ENCODE measurements at regions not wholly inside any gene's neighbourhood (a gene's known extent, or its start where the extent isn't known, plus 50 kb on each side); places are given as distances from the start of the nearest gene placed in this dataset.

DNA sequence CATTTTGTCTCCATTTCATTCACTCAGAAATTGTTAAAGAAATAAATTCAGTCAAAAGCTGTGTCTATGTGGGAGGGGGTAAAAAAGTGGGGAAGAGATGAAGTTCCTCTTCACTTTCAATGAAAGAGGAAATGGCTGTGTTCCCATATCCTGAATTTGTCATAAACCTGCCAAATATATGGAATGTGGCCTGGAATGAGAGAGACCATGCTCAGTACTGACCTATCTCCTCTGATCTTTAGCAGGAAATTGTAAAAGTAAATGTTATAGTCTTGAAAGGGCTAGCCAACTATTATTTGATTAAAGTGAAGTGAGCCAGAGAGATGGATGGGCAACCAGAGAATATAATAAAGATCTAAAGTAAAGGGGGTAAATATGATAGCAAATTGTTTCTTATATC lies 130.3 kb upstream of the C21orf91 start:
- Histone ChIP-seq H3K9me3 (ENCODE audit: control insufficient read depth in 4 of 4, insufficient read depth in 3 of 4, low read length in 3 of 4) (peaks cover 0 to 5% (median under 1%) of the 10 kb centered on the region in 4 donors), H3K27me3 (ENCODE audit: control insufficient read depth in 3 of 3, insufficient read depth in 3 of 3, low read length in 2 of 3) (no peaks in the 10 kb centered on the region), H3K36me3 (ENCODE audit: control insufficient read depth in 4 of 4, insufficient read depth in 4 of 4, low read length in 4 of 4) (no peaks in the 10 kb centered on the region), H3K4me1 (ENCODE audit: control insufficient read depth in 5 of 5, insufficient read depth in 5 of 5, low read length in 5 of 5) (peaks cover 0 to 10% (median 2%) of the 10 kb centered on the region in 5 donors), H3K4me3 (no peak overlapping the region), H3K27ac (ENCODE audit: low read depth in 1 of 2, low read length in 1 of 2) (no peak overlapping the region), H3K9ac (ENCODE audit: insufficient read depth in 1 of 2, low read length in 2 of 2) (no peak overlapping the region)
- TF ChIP-seq, protein P1, sequence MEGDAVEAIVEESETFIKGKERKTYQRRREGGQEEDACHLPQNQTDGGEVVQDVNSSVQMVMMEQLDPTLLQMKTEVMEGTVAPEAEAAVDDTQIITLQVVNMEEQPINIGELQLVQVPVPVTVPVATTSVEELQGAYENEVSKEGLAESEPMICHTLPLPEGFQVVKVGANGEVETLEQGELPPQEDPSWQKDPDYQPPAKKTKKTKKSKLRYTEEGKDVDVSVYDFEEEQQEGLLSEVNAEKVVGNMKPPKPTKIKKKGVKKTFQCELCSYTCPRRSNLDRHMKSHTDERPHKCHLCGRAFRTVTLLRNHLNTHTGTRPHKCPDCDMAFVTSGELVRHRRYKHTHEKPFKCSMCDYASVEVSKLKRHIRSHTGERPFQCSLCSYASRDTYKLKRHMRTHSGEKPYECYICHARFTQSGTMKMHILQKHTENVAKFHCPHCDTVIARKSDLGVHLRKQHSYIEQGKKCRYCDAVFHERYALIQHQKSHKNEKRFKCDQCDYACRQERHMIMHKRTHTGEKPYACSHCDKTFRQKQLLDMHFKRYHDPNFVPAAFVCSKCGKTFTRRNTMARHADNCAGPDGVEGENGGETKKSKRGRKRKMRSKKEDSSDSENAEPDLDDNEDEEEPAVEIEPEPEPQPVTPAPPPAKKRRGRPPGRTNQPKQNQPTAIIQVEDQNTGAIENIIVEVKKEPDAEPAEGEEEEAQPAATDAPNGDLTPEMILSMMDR (IDR thresholded peaks at IDR 0.05; ENCODE audit: control extremely low read depth, extremely low read depth) = no peak
- DNase-seq = peak in 2 of 3 donors; percentile 49 to 58
- ATAC-seq (ENCODE audit: insufficient read depth, low FRiP score) = no peak

DNA sequence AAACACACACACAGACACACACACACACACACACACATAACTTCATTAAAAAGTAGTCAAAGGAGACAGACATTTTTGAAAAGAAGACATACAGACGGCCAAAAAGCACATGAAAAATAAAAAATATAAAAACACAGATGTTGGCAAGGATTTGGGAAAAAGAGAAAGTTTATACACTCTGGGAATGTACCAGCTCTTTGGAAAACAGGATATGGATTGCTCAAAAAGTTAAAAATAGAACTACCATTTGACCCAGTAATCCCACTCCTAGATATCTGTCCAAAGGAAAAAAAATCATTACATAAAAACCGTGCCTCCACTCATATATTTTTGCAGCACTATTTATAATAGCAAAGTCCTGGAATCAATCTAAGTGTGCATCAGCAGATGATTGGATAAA lies 128.4 kb upstream of the C21orf91 start:
- H3K36me3 ChIP-seq (ENCODE audit: control insufficient read depth in 4 of 4, insufficient read depth in 4 of 4, low read length in 4 of 4) = no peaks in the 10 kb centered on the region
- peaks cover 0 to 10% (median 2%) of the 10 kb centered on the region in 5 donors for H3K4me1 ChIP-seq (ENCODE audit: control insufficient read depth in 5 of 5, insufficient read depth in 5 of 5, low read length in 5 of 5)
- no peaks in the 10 kb centered on the region for H3K27me3 ChIP-seq (ENCODE audit: control insufficient read depth in 3 of 3, insufficient read depth in 3 of 3, low read length in 2 of 3)
- WGBS, 2 donors = 60 to 73% methylated on average over 2 of the region's 2 CpGs
- TF ChIP-seq, protein P1 (IDR thresholded peaks at IDR 0.05; ENCODE audit: control extremely low read depth, extremely low read depth) = no peak
- DNase-seq = peak in 1 of 3 donors; percentile 41
- H3K9me3 ChIP-seq (ENCODE audit: control insufficient read depth in 4 of 4, insufficient read depth in 3 of 4, low read length in 3 of 4) = peaks cover 0 to 5% (median 2%) of the 10 kb centered on the region in 4 donors
- no peak overlapping the region for H3K4me3 ChIP-seq
- H3K9ac ChIP-seq (ENCODE audit: insufficient read depth in 1 of 2, low read length in 2 of 2) = no peak overlapping the region
- ATAC-seq (ENCODE audit: insufficient read depth, low FRiP score) = no peak
- no peak overlapping the region for H3K27ac ChIP-seq (ENCODE audit: low read depth in 1 of 2, low read length in 1 of 2)

DNA sequence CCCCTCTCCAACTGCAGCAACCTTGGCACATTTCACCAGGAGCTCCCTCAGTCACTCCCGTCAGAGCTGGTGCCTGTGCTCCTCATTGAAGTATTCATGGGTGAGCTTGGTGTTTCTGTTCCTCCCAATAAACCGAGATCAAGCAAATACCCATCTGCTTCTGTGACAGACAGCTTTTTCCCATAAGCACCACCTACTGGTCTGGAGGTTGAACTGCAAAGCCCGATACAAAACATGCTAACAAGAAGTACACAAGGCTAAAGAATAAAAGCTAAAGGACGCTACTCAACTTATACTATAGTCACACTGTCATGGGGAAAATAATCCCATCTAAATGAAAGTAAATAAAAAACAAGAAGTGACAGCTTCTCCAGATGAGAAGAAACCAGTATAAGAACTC lies 111.9 kb upstream of the C21orf91 start:
- TF ChIP-seq, protein P1 (IDR thresholded peaks at IDR 0.05; ENCODE audit: control extremely low read depth, extremely low read depth) = no peak
- H3K27me3 ChIP-seq (ENCODE audit: control insufficient read depth in 3 of 3, insufficient read depth in 3 of 3, low read length in 2 of 3) = no peaks in the 10 kb centered on the region
- H3K27ac ChIP-seq (ENCODE audit: low read depth in 1 of 2, low read length in 1 of 2) = no peak overlapping the region
- 96 to 97% methylated on average over 4 of the region's 4 CpGs for WGBS, 2 donors
- peaks cover 0 to 4% (median 0%) of the 10 kb centered on the region in 5 donors for H3K4me1 ChIP-seq (ENCODE audit: control insufficient read depth in 5 of 5, insufficient read depth in 5 of 5, low read length in 5 of 5)
- H3K9me3 ChIP-seq (ENCODE audit: control insufficient read depth in 4 of 4, insufficient read depth in 3 of 4, low read length in 3 of 4) = peaks cover 0 to 4% (median 0%) of the 10 kb centered on the region in 4 donors
- ATAC-seq (ENCODE audit: insufficient read depth, low FRiP score) (no peak), DNase-seq (no peak)
- no peak overlapping the region for H3K9ac ChIP-seq (ENCODE audit: insufficient read depth in 1 of 2, low read length in 2 of 2)
- no peak overlapping the region for H3K4me3 ChIP-seq
- H3K36me3 ChIP-seq (ENCODE audit: control insufficient read depth in 4 of 4, insufficient read depth in 4 of 4, low read length in 4 of 4) = no peaks in the 10 kb centered on the region

DNA sequence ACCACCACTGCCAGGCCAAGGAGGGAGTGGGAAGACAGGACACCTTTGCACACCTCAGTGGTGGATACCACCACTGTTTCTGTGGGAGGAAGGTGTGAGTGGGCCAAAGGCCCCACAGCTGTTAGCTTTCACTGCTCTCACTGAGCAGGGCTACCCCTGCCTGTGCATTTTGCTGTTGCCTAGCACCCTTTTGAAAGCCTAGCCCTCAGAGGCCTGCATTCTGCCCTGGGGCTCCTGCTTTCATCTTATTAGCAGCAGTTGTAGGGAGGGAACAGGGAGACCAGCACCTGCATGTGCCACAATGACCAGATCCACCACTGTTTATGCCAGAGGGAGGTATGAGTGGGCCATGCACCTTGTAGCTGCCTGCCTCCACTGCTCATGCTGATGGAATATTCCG lies 110.9 kb upstream of the C21orf91 start:
- peaks cover 0 to 5% (median 0%) of the 10 kb centered on the region in 5 donors for H3K4me1 ChIP-seq (ENCODE audit: control insufficient read depth in 5 of 5, insufficient read depth in 5 of 5, low read length in 5 of 5)
- H3K4me3 ChIP-seq = no peak overlapping the region
- TF ChIP-seq, protein P1 (IDR thresholded peaks at IDR 0.05; ENCODE audit: control extremely low read depth, extremely low read depth) = no peak
- no peak for ATAC-seq (ENCODE audit: insufficient read depth, low FRiP score)
- no peak for DNase-seq
- H3K9ac ChIP-seq (ENCODE audit: insufficient read depth in 1 of 2, low read length in 2 of 2) = no peak overlapping the region
- H3K27ac ChIP-seq (ENCODE audit: low read depth in 1 of 2, low read length in 1 of 2) = no peak overlapping the region
- no peaks in the 10 kb centered on the region for H3K27me3 ChIP-seq (ENCODE audit: control insufficient read depth in 3 of 3, insufficient read depth in 3 of 3, low read length in 2 of 3)
- WGBS, 2 donors = 77 to 100% methylated on average over 1 of the region's 1 CpG
- H3K9me3 ChIP-seq (ENCODE audit: control insufficient read depth in 4 of 4, insufficient read depth in 3 of 4, low read length in 3 of 4) = peaks cover 0 to 4% (median 0%) of the 10 kb centered on the region in 4 donors
- H3K36me3 ChIP-seq (ENCODE audit: control insufficient read depth in 4 of 4, insufficient read depth in 4 of 4, low read length in 4 of 4) = no peaks in the 10 kb centered on the region
